Fibroblast of lung (primary cell): ENCODE measurements at regions not wholly inside any gene's neighbourhood (a gene's known extent, or its start where the extent isn't known, plus 50 kb on each side); places are given as distances from the start of the nearest gene placed in this dataset.

Experiments
- EZH2 ChIP-seq: IDR thresholded peaks from 2 replicates; pipeline ENCODE4 v1.5.1; 2012; ENCODE audit warnings: low read length, control low read depth, mild to moderate bottlenecking; ENCODE audit errors: missing control alignments
- TF ChIP-seq, protein P1 (sequence below), 2 donors: IDR thresholded peaks in 1 of 2; conservative IDR thresholded peaks in 1 of 2; 1 replicate in 1 of 2; 2 replicates in 1 of 2; pipeline ENCODE4 v1.5.1; 2011 to 2012; ENCODE audit warnings: low read length in 2 of 2, control low read depth in 1 of 2, inconsistent platforms in 1 of 2, low read depth in 1 of 2, mild to moderate bottlenecking in 1 of 2

GRCh38 chr5:5011151-5011550 lies 129.0 kb upstream of the ADAMTS16 start:
- TF ChIP-seq, protein P1, sequence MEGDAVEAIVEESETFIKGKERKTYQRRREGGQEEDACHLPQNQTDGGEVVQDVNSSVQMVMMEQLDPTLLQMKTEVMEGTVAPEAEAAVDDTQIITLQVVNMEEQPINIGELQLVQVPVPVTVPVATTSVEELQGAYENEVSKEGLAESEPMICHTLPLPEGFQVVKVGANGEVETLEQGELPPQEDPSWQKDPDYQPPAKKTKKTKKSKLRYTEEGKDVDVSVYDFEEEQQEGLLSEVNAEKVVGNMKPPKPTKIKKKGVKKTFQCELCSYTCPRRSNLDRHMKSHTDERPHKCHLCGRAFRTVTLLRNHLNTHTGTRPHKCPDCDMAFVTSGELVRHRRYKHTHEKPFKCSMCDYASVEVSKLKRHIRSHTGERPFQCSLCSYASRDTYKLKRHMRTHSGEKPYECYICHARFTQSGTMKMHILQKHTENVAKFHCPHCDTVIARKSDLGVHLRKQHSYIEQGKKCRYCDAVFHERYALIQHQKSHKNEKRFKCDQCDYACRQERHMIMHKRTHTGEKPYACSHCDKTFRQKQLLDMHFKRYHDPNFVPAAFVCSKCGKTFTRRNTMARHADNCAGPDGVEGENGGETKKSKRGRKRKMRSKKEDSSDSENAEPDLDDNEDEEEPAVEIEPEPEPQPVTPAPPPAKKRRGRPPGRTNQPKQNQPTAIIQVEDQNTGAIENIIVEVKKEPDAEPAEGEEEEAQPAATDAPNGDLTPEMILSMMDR (conservative IDR thresholded peaks at IDR 0.05 in 1 of 2, IDR thresholded peaks at IDR 0.05 in 1 of 2; ENCODE audit: low read depth in 1 of 2, low read length in 2 of 2) = no peak
- TF ChIP-seq EZH2 = no peak
